Mesothelial cell of epicardium (in vitro differentiated cells): ENCODE measurements at regions not wholly inside any gene's neighbourhood (a gene's known extent, or its start where the extent isn't known, plus 50 kb on each side); places are given as distances from the start of the nearest gene placed in this dataset.

ENCODE experiments used
- DNase-seq, 2 experiments: peaks; one replicate each; pipeline ENCODE4 v3.0.0; 2021; ENCODE audit warnings: low spot score in 2 of 2; ENCODE audit not compliant: unreplicated experiment in 2 of 2
- H3K27ac Mint-ChIP-seq: 2 replicates; pipeline ENCODE4 v1.8.0; 2021; ENCODE audit warnings: mixed read lengths
- H3K27me3 Mint-ChIP-seq: 2 replicates; pipeline ENCODE4 v1.8.0; 2021; ENCODE audit warnings: low read depth, mixed read lengths
- H3K36me3 Mint-ChIP-seq: 2 replicates; pipeline ENCODE4 v1.8.0; 2021; ENCODE audit warnings: mixed read lengths
- H3K4me1 Mint-ChIP-seq: 2 replicates; pipeline ENCODE4 v1.8.0; 2021; ENCODE audit warnings: mixed read lengths
- H3K4me3 Mint-ChIP-seq: 2 replicates; pipeline ENCODE4 v1.8.0; 2021; ENCODE audit warnings: mild to moderate bottlenecking, moderate library complexity, mixed read lengths
- H3K9me3 Mint-ChIP-seq: 2 replicates; pipeline ENCODE4 v1.8.0; 2021; ENCODE audit warnings: mixed read lengths
- TF ChIP-seq, protein P1 (sequence below): fragments of 200-600 bp; sonication (generic); IDR thresholded peaks from one replicate; pipeline ENCODE4 v1.5.0; 2021; ENCODE audit warnings: antibody characterized with exemption; ENCODE audit not compliant: unreplicated experiment

DNA sequence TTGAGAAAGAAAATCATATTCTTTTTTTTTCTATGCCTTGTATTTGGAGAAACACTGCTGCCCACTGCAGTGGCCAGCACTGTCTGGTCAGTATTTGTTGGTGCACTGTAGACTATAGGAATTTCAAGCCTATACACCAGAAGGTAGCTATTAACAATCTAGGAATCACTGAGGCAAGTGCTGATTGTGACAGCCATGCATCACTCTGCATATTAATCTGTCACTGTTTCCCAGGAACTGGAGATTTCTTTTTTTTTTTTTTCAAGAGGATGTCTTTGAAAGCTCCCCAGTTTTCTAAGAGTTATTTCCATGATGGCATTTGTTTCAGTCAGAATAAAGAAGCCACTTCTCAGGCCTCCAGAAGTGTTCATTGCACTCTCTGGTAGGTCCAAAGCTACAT, 737.8 kb upstream of the PTBP2 start:
- TF ChIP-seq, protein P1, sequence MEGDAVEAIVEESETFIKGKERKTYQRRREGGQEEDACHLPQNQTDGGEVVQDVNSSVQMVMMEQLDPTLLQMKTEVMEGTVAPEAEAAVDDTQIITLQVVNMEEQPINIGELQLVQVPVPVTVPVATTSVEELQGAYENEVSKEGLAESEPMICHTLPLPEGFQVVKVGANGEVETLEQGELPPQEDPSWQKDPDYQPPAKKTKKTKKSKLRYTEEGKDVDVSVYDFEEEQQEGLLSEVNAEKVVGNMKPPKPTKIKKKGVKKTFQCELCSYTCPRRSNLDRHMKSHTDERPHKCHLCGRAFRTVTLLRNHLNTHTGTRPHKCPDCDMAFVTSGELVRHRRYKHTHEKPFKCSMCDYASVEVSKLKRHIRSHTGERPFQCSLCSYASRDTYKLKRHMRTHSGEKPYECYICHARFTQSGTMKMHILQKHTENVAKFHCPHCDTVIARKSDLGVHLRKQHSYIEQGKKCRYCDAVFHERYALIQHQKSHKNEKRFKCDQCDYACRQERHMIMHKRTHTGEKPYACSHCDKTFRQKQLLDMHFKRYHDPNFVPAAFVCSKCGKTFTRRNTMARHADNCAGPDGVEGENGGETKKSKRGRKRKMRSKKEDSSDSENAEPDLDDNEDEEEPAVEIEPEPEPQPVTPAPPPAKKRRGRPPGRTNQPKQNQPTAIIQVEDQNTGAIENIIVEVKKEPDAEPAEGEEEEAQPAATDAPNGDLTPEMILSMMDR, result no peak
- no peak for DNase-seq
- H3K9me3 Mint-ChIP-seq, result no peaks in the 10 kb centered on the region
- H3K36me3 Mint-ChIP-seq, result no peaks in the 10 kb centered on the region
- H3K27me3 Mint-ChIP-seq, result no peaks in the 10 kb centered on the region
- H3K4me1 Mint-ChIP-seq, result peaks cover 16% of the 10 kb centered on the region
- no peak overlapping the region for H3K27ac Mint-ChIP-seq
- H3K4me3 Mint-ChIP-seq, result no peak overlapping the region

DNA sequence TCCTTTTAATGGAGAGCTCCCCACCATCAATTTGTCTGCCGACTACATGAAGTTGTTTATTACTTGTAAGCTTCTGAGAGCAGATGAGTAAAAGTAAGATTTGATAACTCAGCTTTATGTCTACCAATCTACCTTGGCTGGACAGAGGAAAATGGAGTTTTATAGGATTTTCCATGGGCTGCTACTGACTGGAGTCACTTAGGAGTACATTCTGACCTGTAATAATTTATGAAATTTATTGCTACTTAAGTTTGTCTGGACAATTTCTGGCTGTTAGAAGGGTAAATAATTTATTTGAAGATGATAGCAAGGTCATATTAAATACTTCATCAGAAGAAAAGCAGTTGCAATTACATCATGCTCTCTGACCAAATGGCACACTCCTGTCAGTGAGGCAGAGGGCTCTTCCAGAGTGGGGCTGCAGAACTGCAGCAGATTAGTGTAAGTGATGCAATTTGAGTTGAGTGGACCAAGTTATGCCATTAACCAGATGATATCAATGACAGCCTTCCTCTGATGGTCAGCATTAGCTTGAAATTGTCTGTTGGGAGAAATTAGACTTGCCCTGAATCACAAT, 736.7 kb upstream of the PTBP2 start:
- peak overlapping the region; percentile 25 for H3K27ac Mint-ChIP-seq
- no peak for DNase-seq
- H3K27me3 Mint-ChIP-seq, result no peaks in the 10 kb centered on the region
- TF ChIP-seq, protein P1, result no peak
- H3K4me3 Mint-ChIP-seq, result no peak overlapping the region
- H3K9me3 Mint-ChIP-seq, result no peaks in the 10 kb centered on the region
- H3K4me1 Mint-ChIP-seq, result peaks cover 18% of the 10 kb centered on the region
- H3K36me3 Mint-ChIP-seq, result no peaks in the 10 kb centered on the region

DNA sequence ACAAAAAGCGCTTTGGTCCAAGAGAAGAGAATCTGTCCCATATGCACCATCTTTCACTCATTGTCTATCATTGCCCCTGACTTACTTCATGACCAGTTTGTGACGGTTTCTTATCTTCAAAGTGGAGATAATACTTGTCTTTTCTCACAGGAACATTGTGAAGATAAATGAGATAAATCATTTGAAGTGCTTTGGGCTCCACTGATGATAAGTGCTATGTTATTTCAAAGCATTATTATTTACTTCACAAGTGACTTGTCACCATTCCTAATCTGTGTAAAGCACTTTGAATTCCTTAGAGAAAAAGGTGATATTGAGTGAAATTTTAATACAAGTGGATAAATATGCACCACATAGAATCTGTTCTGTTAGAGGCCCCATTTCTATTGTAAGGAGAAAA, 731.6 kb upstream of the PTBP2 start:
- no peak for DNase-seq
- H3K36me3 Mint-ChIP-seq, result no peaks in the 10 kb centered on the region
- no peak overlapping the region for H3K4me3 Mint-ChIP-seq
- no peaks in the 10 kb centered on the region for H3K27me3 Mint-ChIP-seq
- TF ChIP-seq, protein P1, result no peak
- no peak overlapping the region for H3K27ac Mint-ChIP-seq
- H3K9me3 Mint-ChIP-seq, result no peaks in the 10 kb centered on the region
- peaks cover 15% of the 10 kb centered on the region for H3K4me1 Mint-ChIP-seq

DNA sequence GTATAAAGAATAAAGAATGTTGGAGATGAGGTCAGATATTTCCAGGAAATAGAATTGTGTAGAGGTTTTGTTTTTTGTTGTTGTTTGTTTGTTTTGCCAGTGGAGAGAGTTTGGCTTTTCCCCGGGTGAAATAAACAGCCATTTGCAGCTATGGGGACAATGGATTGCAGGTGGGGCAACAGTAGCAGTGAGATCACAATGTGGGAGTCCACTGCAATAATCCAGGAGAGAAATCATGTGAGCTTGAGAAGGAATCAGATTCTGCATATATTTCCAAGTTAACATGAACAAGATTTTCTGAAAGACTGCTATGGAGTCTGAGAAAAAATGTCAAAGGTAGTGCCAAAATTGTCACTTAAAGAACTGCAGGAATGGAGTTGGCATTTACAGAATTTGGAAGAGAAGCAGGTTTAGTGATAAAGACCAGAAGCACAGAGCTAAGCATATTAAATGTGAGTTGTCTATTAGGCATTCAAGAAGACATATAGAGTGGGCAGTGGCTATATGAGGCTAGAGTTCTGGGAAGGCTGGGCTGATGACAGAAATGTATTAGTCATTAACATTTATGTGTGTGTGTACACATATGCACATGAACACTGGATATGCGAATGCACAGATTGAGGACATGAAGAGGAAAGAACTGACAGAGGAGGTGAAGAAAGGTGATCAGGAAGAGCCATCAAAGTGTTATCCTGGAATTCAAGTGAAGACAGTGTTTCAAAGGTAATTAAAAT, 729.6 kb upstream of the PTBP2 start:
- H3K4me1 Mint-ChIP-seq, result peaks cover 8% of the 10 kb centered on the region
- no peaks in the 10 kb centered on the region for H3K36me3 Mint-ChIP-seq
- TF ChIP-seq, protein P1, result no peak
- DNase-seq, result no peak
- no peaks in the 10 kb centered on the region for H3K9me3 Mint-ChIP-seq
- H3K4me3 Mint-ChIP-seq, result no peak overlapping the region
- no peaks in the 10 kb centered on the region for H3K27me3 Mint-ChIP-seq
- H3K27ac Mint-ChIP-seq, result no peak overlapping the region

DNA sequence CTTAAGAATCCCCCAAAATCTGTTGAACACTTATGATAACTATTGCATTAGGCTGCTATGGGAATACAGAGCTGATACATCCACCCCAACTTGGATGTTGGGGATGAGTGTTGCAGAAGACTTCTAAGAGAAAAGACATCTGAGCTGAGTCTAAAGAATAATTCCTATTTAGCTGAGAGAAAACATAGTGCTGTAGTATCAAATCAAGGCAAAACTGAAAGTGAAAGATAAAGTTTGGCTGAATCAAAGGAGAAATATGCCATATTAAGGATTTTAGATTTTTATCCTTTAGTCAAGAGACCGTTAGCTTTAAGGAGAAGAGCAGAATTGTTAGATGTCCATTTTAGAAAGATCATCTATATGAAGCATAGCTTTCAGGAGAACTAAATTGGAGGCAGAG, 726.9 kb upstream of the PTBP2 start:
- TF ChIP-seq, protein P1, result no peak
- H3K27ac Mint-ChIP-seq, result no peak overlapping the region
- no peak overlapping the region for H3K4me3 Mint-ChIP-seq
- H3K4me1 Mint-ChIP-seq, result peaks cover 8% of the 10 kb centered on the region
- H3K9me3 Mint-ChIP-seq, result peaks cover 8% of the 10 kb centered on the region
- H3K36me3 Mint-ChIP-seq, result no peaks in the 10 kb centered on the region
- no peak for DNase-seq
- no peaks in the 10 kb centered on the region for H3K27me3 Mint-ChIP-seq
